ENCODE measurements at regions not wholly inside any gene's neighbourhood (a gene's known extent, or its start where the extent isn't known, plus 50 kb on each side); places are given as distances from the start of the nearest gene placed in this dataset.

DNA sequence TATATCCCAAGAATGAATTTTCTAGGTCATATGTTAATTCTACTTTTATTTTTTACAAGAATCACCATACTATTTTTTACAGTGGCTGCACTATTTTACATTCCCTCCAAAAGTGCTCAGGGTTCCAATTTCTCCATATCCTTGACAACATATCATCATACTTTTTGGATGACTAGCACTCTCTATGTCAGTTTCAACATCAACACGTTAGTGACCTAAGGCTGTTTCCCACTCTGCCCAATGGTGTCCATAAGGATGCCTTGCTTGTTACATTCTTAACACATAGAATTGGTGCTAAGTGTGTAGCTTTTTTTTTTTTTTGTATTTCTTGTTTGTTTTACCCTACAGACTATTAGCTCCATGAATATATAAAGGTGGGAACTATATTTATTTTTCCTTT lies 175.4 kb downstream of the PCDH10 start:
- TF ChIP-seq YY1 (IDR thresholded peaks at IDR 0.05; ENCODE audit: low read depth) (no peak), SIN3A (IDR thresholded peaks at IDR 0.05; ENCODE audit: borderline replicate concordance, low read depth, low read length) (no peak), FOSL2 (IDR thresholded peaks at IDR 0.05; ENCODE audit: borderline replicate concordance, low read depth) (no peak), CTCF (IDR thresholded peaks at IDR 0.05) (no peak), EZH2phosphoT487 (IDR thresholded peaks at IDR 0.05; ENCODE audit: borderline replicate concordance, low read depth) (no peak), RXRA (IDR thresholded peaks at IDR 0.05; ENCODE audit: borderline replicate concordance, low read depth) (no peak), GATA2 (CRISPR knock-in tag; IDR thresholded peaks at IDR 0.05) (no peak), POLR2AphosphoS5 (IDR thresholded peaks at IDR 0.05; ENCODE audit: low read depth, low read length) (no peak), GABPA (IDR thresholded peaks at IDR 0.05; ENCODE audit: low read depth) (no peak), FOXM1 (IDR thresholded peaks at IDR 0.05; ENCODE audit: low read depth) (no peak), RAD21 (IDR thresholded peaks at IDR 0.05; ENCODE audit: low read length) (no peak)
- TF ChIP-seq, protein P1, sequence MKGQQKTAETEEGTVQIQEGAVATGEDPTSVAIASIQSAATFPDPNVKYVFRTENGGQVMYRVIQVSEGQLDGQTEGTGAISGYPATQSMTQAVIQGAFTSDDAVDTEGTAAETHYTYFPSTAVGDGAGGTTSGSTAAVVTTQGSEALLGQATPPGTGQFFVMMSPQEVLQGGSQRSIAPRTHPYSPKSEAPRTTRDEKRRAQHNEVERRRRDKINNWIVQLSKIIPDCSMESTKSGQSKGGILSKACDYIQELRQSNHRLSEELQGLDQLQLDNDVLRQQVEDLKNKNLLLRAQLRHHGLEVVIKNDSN (IDR thresholded peaks at IDR 0.05; ENCODE audit: borderline replicate concordance, low read depth) = no peak
- TF ChIP-seq, protein P2, sequence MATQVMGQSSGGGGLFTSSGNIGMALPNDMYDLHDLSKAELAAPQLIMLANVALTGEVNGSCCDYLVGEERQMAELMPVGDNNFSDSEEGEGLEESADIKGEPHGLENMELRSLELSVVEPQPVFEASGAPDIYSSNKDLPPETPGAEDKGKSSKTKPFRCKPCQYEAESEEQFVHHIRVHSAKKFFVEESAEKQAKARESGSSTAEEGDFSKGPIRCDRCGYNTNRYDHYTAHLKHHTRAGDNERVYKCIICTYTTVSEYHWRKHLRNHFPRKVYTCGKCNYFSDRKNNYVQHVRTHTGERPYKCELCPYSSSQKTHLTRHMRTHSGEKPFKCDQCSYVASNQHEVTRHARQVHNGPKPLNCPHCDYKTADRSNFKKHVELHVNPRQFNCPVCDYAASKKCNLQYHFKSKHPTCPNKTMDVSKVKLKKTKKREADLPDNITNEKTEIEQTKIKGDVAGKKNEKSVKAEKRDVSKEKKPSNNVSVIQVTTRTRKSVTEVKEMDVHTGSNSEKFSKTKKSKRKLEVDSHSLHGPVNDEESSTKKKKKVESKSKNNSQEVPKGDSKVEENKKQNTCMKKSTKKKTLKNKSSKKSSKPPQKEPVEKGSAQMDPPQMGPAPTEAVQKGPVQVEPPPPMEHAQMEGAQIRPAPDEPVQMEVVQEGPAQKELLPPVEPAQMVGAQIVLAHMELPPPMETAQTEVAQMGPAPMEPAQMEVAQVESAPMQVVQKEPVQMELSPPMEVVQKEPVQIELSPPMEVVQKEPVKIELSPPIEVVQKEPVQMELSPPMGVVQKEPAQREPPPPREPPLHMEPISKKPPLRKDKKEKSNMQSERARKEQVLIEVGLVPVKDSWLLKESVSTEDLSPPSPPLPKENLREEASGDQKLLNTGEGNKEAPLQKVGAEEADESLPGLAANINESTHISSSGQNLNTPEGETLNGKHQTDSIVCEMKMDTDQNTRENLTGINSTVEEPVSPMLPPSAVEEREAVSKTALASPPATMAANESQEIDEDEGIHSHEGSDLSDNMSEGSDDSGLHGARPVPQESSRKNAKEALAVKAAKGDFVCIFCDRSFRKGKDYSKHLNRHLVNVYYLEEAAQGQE (IDR thresholded peaks at IDR 0.05; ENCODE audit: low read depth, low read length) = no peak
- TF ChIP-seq, protein P3, sequence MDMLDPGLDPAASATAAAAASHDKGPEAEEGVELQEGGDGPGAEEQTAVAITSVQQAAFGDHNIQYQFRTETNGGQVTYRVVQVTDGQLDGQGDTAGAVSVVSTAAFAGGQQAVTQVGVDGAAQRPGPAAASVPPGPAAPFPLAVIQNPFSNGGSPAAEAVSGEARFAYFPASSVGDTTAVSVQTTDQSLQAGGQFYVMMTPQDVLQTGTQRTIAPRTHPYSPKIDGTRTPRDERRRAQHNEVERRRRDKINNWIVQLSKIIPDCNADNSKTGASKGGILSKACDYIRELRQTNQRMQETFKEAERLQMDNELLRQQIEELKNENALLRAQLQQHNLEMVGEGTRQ (IDR thresholded peaks at IDR 0.05; ENCODE audit: borderline replicate concordance, low read depth, low read length) = no peak
